ENCODE measurements at regions not wholly inside any gene's neighbourhood (a gene's known extent, or its start where the extent isn't known, plus 50 kb on each side); places are given as distances from the start of the nearest gene placed in this dataset.

GRCh38 chr2:215577356-215577755 is 141.5 kb upstream of the FN1 start:
- no peaks in the 10 kb centered on the region for H3K9me3 ChIP-seq (replicated peaks; ENCODE audit: control insufficient read depth, insufficient read depth, low read length)
- no peak overlapping the region for H3K4me2 ChIP-seq (ENCODE audit: control insufficient read depth, insufficient read depth)
- H3K36me3 ChIP-seq (ENCODE audit: control insufficient read depth in 2 of 2, insufficient read depth in 2 of 2, low read length in 1 of 2), result no peaks in the 10 kb centered on the region
- H3K27me3 ChIP-seq (replicated peaks in 1 of 2; ENCODE audit: control insufficient read depth in 2 of 2, insufficient read depth in 2 of 2, low read length in 1 of 2), result no peaks in the 10 kb centered on the region; a peak in 1 of 4 replicates
- POLR2A ChIA-PET, result no interaction called here
- no peak overlapping the region for H3K9ac ChIP-seq (ENCODE audit: control insufficient read depth, insufficient read depth, low read length)
- H3K4me3 ChIP-seq, result no peak overlapping the region
- in situ Hi-C loops (cut with MboI), result no loop called here
- FAIRE-seq (no peak), DNase-seq (ENCODE audit: low read depth, low spot score) (no peak), ATAC-seq (peak; percentile 30; the same call in 1 of the 3 replicates)
- no peak overlapping the region for H2AFZ ChIP-seq (ENCODE audit: control insufficient read depth, low read depth, low read length)
- intact Hi-C loops (cut with micrococcal nuclease; ENCODE audit: unreplicated experiment), result no loop called here
- SMC1A ChIA-PET (ENCODE audit: uncharacterized antibody, unreplicated experiment), result interaction anchor here (2.3 to 2.8 kb wide), 3 partner anchors 9 to 11 kb away, joined by 7 to 14 read pairs (median 8); no protein-coding TSS in a partner anchor
- no peaks in the 10 kb centered on the region for H3K4me1 ChIP-seq (ENCODE audit: control insufficient read depth, insufficient read depth, low read length)
- H4K20me1 ChIP-seq (ENCODE audit: control insufficient read depth, insufficient read depth), result no peaks in the 10 kb centered on the region
- BruUV-seq (replicated peaks), result no TSS peak
- RAD21 ChIA-PET (ENCODE audit: unreplicated experiment), result interaction anchor here (1.1 kb wide), 1 partner anchor 17 kb away, joined by 4 read pairs; no protein-coding TSS in a partner anchor
- no peaks in the 10 kb centered on the region for H3K79me2 ChIP-seq (ENCODE audit: control insufficient read depth, insufficient read depth, low read length)
- CTCF ChIA-PET, result interaction anchor here (0.8 to 1.2 kb wide), 3 partner anchors 21 to 465 kb away, joined by 4 to 5 read pairs (median 5); no protein-coding TSS in a partner anchor
- no peak overlapping the region for H3K27ac ChIP-seq (ENCODE audit: control insufficient read depth, insufficient read depth)
- no peak for TF ChIP-seq STAT3 (IDR thresholded peaks at IDR 0.05; ENCODE audit: low read depth, low read length)
- no peak for TF ChIP-seq HSF1 (IDR thresholded peaks at IDR 0.05; ENCODE audit: low read depth, low read length)
- no peak for TF ChIP-seq E2F4 (IDR thresholded peaks at IDR 0.05; ENCODE audit: low read depth, low read length)
- TF ChIP-seq NR2F1 (conservative IDR thresholded peaks at IDR 0.05), result no peak
- no peak for TF ChIP-seq RBBP5 (conservative IDR thresholded peaks at IDR 0.05)
- no peak for TF ChIP-seq RELB (IDR thresholded peaks at IDR 0.05; ENCODE audit: low read depth)
- TF ChIP-seq RUNX3 (IDR thresholded peaks at IDR 0.05; ENCODE audit: low read length), result no peak
- TF ChIP-seq REST (IDR thresholded peaks at IDR 0.05; ENCODE audit: low read depth, low read length), result no peak
- no peak for TF ChIP-seq RELA (IDR thresholded peaks at IDR 0.05; ENCODE audit: borderline replicate concordance, partially characterized antibody)
- TF ChIP-seq KAT2A (conservative IDR thresholded peaks at IDR 0.05; ENCODE audit: control insufficient read depth, low read depth, low read length), result no peak
- TF ChIP-seq BCLAF1 (IDR thresholded peaks at IDR 0.05), result no peak
- no peak for TF ChIP-seq HCFC1 (IDR thresholded peaks at IDR 0.05; ENCODE audit: low read length)
- TF ChIP-seq IKZF1 (conservative IDR thresholded peaks at IDR 0.05), result no peak
- TF ChIP-seq MEF2A (IDR thresholded peaks at IDR 0.05; ENCODE audit: insufficient read depth, low read depth, low read length), result no peak
- no peak for TF ChIP-seq SMARCA5 (IDR thresholded peaks at IDR 0.05)
- TF ChIP-seq DPF2 (IDR thresholded peaks at IDR 0.05), result no peak
